GM19099 (cell line): ENCODE measurements at regions not wholly inside any gene's neighbourhood (a gene's known extent, or its start where the extent isn't known, plus 50 kb on each side); places are given as distances from the start of the nearest gene placed in this dataset.

ENCODE experiments used
- POLR2A ChIP-seq: IDR thresholded peaks from 3 replicates; pipeline ENCODE4 v1.6.1; 2011; ENCODE audit warnings: low read depth; ENCODE audit not compliant: insufficient read length; ENCODE audit errors: extremely low read depth

DNA sequence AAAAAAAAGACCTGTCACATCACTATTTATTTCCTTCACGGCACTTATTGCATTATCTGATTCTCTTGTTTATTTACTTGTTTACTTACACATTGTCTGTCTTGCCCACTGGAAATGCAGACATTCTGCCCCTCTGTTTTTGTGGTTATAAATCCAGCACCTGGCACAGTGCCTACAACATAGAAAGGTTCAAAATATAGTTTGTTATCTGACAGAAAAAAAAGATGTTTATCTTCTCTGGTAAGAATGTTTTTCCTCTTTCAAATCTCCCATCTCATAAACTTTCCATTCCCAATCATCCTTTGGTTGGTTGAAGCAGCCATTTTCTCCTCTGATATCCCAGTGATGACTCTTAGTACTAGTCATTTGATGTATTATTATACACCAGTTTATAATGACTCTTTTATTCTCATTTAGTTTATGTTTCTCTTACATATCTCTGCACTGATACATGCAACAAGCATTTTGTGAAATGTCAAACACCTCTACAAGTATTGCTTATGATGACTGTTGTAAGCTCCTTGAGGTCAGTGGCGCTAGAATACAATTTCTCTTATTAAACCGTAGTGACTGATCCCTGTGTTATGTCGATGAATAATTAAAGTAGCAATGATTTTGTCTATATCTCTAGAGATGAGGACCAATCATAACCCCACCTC, 398.4 kb upstream of the TBL1XR1 start:
- TF ChIP-seq POLR2A: no peak

DNA sequence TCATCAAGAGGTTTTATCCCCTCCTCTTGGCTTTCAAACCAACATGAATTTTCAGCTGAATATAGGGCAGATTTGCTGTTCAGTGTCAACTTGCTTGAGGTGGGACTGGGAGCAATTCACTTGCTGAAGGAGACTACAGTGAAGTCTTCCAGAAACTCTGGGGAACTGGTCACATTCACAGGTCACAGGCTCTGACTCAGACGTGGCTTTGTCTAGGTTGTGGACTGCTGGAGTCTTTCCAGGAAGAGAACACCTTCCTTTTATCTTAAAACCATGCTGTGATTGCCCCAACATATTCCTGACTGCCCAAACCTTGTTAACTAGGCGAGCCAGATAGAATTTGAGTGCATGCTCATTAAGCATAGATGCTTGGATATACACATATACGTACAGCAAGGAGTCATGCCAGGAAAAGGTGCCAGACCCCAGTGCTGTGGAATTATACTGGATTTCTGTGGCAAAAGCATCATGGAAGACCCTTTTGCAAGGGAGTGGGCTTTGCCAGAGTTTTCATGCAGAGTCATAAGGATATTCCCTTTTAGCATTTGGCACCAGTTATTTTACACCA, 399.1 kb upstream of the TBL1XR1 start:
- TF ChIP-seq POLR2A: no peak

DNA sequence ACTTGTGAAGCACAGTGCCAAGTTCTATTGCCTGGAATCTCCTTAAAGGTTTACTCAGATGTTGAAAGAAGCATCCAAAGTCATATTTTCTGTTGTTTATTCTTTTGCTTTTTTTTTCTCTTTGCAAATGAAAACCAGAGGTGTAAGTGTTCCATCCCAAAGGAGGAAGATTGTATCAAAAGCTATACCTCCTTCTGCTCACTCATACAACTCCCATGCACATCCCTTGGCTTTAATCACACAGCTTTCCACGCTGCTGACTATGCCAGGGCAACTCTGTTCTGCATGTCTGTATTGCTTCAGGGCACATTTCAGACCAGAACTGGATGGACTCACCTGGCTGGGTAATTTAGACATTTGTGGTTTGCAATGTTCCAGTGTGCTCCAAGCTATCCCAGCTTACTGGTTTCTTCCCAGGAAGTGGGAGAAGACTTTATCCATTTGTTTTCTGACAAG, 399.6 kb upstream of the TBL1XR1 start:
- TF ChIP-seq POLR2A: no peak

DNA sequence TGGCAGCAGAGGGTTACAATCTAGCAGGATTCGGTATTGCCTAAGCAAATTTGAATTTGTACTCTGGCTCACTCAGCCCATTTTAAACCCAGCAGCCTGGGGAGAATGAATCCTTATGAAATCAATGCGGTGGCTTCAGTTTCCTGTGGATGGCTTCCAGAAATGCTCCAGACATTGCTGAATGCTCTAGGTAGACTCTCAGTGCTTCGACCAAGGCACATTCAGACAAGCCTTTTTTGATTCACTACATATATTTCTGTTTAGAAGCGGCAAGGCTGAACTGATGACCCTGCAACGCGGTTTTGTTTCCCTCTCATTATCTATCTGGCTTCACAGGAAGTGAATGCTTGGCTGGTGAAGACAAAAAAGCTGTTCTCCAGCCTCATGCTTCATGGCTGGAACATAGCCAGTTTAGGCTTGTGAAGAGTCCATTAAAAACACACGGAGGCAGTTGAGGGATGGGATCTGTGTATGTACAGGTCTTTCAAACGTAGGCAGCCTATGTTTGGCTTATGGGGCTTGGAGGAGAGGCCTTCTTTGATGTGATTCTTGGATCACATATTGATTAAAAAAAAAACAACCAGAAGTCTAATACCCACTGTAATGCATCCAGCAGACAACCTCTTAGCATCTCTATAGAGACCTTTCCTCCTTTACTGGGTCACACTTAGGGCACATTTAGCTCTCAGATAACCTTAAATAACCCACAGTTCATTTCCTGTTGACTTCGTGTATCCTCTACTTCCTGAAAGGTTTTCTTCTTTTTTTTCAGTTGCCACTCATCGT, 400.2 kb upstream of the TBL1XR1 start:
- no peak for TF ChIP-seq POLR2A

DNA sequence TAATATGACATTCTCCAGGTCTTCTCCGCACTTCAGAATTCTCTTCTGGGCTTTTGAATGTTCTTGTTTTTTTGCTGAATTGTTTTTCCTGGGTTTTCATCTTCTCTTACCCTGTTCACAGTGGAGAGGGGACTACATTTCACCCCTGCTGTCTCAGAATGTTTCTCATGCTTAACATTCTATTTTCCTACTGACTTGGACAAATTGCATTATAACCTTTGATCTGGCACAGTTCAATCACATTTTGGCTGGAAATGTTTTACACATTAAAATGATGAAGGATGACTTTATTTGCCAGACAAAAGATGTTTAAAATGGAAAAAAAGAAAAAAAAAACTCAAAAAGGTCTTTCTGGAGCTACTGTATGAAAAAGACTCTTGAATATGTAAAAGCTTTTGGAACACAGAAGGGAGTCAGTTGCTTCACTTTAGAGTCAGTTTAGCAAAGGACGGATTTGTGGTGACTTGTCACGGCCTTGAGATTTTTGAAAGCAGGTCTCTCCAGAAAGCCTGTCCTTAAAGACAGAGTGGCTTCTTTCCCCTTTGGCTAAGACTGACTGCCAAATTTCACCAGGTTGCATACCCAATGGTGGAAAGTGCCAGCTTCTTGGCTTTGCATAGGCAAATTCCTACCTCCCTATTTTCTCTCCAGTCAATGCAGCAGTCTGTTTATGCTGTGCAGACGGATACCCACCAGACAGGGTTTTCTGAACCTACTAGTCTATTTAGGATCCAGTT, 401.0 kb upstream of the TBL1XR1 start:
- TF ChIP-seq POLR2A: no peak

DNA sequence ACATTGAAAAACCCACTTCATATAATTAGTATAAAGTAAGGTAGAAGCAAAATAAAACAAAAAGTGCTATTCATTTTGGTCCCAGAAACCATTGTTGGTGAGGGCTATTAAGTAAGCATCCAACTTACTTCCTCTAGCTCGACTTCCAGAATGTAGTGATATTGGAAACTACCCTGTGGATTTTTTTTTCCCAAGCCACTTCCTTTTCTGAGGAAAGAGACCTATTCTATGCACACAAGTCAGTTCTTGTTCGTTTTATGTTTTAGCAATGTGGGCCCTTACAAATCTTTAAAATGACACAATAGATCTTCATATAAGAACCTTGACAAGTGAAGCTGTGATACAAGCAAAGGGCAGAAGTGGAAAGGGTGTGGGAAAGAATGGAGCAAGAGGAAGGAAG, 402.0 kb upstream of the TBL1XR1 start:
- TF ChIP-seq POLR2A: no peak

DNA sequence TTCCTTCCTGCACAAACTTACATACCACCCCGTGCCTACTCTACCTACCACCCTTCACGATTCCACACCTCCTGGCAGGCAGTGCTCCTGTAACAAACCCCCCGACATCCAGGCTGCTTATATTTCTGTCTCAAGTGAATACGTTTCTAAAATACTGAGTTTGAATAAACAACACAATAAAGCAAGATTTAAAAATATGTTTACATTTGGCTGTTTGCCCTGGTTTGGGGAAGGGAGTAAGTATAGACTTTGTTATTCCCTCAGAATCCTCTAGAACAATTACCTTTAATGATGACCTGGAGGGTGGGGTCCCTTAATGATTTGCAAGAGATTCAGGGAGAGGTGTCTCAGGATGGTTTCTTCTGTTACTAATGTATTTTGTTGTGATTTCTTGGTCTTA, 402.6 kb upstream of the TBL1XR1 start:
- TF ChIP-seq POLR2A: no peak

DNA sequence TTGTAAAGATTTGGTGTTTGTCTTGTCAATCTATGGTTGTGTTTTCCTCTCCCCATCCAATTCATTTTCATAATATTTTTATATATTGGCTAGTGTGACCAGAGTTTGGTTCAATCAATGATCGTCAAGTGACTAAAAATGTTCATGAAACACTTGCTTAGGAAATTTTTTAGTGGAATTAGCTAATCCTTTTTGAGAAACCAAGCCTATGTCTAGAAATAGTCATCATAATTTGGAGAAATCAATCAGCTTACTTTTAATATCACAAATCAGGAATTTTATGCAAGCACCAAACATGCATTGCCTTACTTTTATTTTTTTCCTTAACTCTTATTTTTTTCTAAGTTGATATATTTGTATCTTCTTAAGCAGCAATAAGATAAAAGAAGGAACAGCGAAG, 403.1 kb upstream of the TBL1XR1 start:
- no peak for TF ChIP-seq POLR2A

DNA sequence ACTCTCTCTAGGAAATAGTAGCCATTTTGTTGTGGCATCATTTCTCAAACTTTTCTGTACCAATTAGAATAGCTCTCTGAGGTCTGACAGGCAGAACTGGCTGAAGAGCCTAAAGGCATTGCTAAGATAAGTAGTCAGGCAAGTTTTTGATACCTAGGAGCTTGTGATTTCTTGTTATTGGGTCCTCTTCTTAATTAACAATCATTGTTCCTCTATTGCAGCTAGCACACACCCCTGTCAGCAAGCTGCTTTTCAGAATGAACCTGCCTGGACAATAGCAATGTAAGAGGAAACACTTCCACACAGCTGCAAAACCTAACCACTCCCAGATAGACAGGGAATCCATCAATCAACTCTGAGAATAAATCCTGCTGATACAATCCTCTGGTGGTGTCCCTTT, 403.9 kb upstream of the TBL1XR1 start:
- no peak for TF ChIP-seq POLR2A

DNA sequence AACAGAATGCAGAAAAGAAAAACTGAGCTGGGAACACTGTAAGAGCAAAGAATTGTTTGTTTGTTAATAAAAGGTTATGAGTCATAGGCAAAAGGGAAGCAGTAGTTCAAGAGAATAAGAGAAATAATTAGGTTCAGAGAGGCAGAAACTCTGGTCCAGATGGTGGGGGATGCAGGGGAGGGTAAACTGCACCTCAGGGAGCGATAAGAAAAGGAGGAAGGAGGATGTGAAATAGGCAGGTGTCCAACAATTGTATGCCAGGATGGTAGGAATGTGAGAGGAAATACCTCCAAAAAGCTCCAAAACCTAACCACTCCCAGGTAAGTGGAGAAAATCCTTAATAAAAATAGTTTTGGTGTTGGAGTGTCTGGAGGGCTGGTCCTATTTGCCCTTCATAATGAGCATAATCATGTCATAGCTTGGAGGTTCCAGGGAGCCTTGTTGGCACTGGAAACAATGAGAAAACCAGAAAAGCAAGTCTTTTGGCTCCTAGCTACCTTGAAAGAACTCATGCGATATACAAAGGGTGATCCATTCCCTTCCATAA, 405.4 kb upstream of the TBL1XR1 start:
- TF ChIP-seq POLR2A: no peak

DNA sequence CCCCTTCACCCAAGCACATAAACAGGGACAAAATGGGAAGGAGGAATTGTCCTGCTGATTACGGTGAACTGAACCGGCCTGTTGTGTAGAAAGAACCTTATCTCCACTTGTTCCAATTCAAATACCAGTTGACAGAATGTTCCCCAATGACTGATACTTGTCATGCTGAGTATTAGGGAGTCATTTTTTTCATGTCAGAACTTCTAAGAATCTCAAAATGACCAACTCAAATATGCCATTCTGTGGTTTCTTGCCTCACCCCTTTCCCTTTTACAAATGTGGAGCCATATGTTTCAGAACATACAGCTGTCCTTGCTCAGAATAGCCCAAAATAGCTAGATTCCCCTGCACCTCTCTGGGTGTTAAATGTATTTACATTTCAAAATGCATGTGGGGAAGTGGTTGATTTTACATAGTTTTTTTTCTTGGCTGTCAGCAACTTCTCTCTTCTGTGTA, 405.9 kb upstream of the TBL1XR1 start:
- no peak for TF ChIP-seq POLR2A

DNA sequence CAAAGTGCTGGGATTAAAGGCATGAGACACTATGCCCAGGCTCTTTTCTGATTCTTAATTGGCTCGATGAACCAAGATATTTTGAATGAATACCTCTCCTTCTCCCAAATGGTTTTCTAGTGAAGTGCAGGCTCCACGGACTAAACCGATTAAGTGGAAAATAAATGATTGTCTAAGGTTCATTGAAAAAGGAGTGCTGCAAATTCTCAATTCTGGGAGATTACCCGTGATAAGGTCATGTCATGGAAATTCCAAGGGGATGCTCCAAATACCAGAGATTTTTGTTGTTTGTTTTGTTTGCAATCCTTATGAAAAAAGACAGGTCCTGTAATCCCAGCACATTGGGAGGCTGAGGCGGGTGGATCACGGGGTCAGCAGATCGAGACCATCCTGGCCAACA, 406.9 kb upstream of the TBL1XR1 start:
- TF ChIP-seq POLR2A: no peak

DNA sequence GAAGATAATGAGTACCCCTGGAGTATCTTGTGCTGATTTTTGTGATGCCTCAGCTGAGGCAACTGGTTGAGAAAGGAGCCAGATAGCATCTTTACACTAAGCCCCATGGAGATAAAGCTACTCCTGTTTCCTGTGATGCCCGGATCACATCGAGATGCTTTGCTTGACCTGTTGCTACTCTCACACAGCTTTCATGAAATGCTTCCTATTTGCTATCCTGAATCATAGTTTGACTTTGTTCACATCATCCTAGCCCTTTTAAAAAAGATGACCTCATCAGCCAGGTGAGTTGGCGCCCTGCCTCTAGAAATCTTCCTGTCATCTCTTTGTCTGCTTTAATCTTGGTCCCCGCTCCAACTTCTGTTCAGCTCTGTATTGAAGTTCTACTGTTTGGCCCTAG, 409.6 kb upstream of the TBL1XR1 start:
- no peak for TF ChIP-seq POLR2A

DNA sequence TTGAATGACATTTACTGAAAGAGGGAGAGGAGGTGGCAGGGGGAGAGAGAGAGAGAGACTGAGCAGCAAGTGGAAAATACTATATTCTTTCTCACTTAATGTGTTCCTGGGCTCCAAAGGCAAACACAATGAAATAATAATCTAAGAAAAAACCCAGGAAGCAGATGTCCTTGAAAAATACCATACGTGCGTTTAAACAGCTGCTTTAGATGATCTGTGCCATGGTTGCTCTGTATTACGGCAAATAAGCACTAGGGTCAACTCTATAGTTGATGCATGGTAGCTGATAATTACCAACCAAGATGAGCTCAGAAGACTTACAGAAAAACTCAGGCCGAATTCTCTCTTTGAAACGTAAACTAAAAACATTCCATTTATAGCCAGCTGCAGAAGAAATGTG, 410.3 kb upstream of the TBL1XR1 start:
- no peak for TF ChIP-seq POLR2A

DNA sequence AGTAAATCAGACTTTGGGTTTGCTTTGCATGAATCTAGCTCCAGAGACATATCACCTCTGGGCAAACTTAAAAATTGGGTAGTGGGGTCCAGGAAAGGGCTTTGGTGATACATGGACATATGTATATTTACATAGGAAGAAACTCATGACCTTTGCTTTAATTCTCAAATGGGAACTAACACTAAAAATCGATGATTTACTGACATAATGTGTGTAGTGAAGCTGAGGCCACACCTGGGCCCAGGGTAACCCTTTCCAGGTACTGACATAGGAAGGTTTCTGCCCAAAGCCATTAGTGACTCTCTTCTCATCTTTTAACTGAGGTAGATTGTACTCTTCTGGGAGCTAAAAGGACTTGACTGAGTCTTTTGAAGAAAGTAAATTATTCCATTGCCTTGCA, 411.2 kb upstream of the TBL1XR1 start:
- TF ChIP-seq POLR2A: no peak
